GM12872 (cell line): ENCODE measurements at regions not wholly inside any gene's neighbourhood (a gene's known extent, or its start where the extent isn't known, plus 50 kb on each side); places are given as distances from the start of the nearest gene placed in this dataset.

ENCODE experiments used
- CTCF ChIP-seq: IDR thresholded peaks from 3 replicates; pipeline ENCODE4 v1.5.1; 2011; ENCODE audit warnings: low read depth, mild to moderate bottlenecking, low read length, moderate library complexity; ENCODE audit not compliant: insufficient read depth

DNA sequence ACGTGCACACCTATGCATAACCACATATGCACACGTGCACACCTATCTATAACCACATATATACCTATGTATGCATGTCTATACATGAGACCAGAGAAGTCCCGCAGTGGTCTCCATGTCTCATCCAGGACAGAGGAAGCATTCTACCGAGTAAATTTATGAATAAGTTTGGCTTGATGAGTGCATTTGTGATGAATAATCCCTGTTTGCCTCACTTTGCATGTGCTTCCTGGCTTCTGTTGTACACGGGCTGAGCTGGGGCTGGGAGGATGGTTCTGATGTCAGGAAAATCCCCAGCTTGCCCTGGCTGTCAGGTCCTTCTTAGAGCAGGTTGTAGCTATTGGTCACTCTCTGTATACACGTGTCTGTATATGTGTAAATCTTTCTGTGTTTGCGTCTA lies 157.6 kb upstream of the RPS6KA2 start:
- no peak for TF ChIP-seq CTCF

DNA sequence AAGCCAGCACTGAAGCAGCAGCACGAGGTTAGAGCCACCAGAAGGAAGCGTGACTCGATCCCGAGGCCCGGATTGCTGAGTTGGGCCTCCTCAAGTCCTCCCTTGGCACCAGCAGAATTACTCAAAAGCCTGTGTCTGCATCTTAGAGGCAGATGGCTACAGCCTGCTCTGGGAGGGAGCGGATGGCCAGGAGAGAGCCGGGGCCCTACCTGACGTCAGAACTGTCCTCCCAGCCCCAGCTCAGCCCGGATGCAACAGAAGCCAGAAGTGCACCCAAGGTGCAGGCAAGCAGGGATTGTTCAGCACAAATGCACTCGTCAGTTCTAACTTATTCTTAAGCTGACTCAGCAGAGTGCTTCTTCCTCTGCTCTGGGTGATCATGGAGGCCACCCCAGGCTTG lies 155.5 kb upstream of the RPS6KA2 start:
- no peak for TF ChIP-seq CTCF

GRCh38 chr6:166781331-166781730 lies 154.3 kb upstream of the RPS6KA2 start:
- no peak for TF ChIP-seq CTCF

GRCh38 chr6:166779963-166780683 lies 153.1 kb upstream of the RPS6KA2 start:
- TF ChIP-seq CTCF, result no peak

- no peak for TF ChIP-seq CTCF
These were observed 152.3 kb upstream of the RPS6KA2 start for GRCh38 chr6:166779381-166779780.

DNA sequence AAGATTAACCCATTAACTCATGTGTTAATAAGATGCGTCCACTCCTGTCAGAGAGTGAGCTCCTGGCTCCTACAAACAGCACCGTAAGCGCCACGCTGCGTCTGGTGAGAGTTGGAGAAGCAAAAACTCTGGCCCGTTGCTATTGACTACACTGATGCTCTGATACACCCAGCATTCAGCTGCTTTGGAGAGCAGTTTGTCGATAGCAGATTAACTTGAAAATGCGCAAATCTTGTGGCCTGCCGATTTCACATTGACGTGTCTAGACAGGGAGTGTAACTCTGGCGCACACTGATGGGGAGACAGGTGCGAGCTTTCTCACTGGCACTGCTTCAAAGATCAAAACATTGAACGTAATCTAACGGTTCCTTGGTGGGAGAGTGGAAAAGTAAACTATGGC lies 151.7 kb upstream of the RPS6KA2 start:
- no peak for TF ChIP-seq CTCF

GRCh38 chr6:166778046-166778445 lies 151.0 kb upstream of the RPS6KA2 start:
- no peak for TF ChIP-seq CTCF
